ENCODE measurements at regions not wholly inside any gene's neighbourhood (a gene's known extent, or its start where the extent isn't known, plus 50 kb on each side); places are given as distances from the start of the nearest gene placed in this dataset.

GRCh38 chr11:122453586-122453985 is 201.9 kb upstream of the UBASH3B start:
- DNase-seq (ENCODE audit: extremely low read depth, low read depth), result no peak

GRCh38 chr11:122451911-122452310 is 203.6 kb upstream of the UBASH3B start:
- DNase-seq (ENCODE audit: extremely low read depth, low read depth), result no peak

- no peak for DNase-seq (ENCODE audit: extremely low read depth, low read depth)
Observed at GRCh38 chr11:122441666-122442035, 213.9 kb upstream of the UBASH3B start.

- no peak for DNase-seq (ENCODE audit: extremely low read depth, low read depth)
Observed at GRCh38 chr11:122440811-122441665, 214.5 kb upstream of the UBASH3B start.

GRCh38 chr11:122439866-122440810 is 215.4 kb upstream of the UBASH3B start:
- DNase-seq (ENCODE audit: extremely low read depth, low read depth), result no peak

- DNase-seq (ENCODE audit: extremely low read depth, low read depth), result no peak
Observed at GRCh38 chr11:122436188-122436555, 219.3 kb upstream of the UBASH3B start.

GRCh38 chr11:122435540-122436187 is 219.9 kb upstream of the UBASH3B start:
- DNase-seq (ENCODE audit: extremely low read depth, low read depth), result no peak

- DNase-seq (ENCODE audit: extremely low read depth, low read depth), result no peak
Observed at GRCh38 chr11:122434786-122435185, 220.7 kb upstream of the UBASH3B start.

- DNase-seq (ENCODE audit: extremely low read depth, low read depth), result no peak
Observed at GRCh38 chr11:122430490-122430889, 225.0 kb upstream of the UBASH3B start.

GRCh38 chr11:122426073-122426472 is 229.4 kb upstream of the UBASH3B start:
- DNase-seq (ENCODE audit: extremely low read depth, low read depth), result no peak

GRCh38 chr11:122424636-122425035 is 230.9 kb upstream of the UBASH3B start:
- no peak for DNase-seq (ENCODE audit: extremely low read depth, low read depth)

- no peak for DNase-seq (ENCODE audit: extremely low read depth, low read depth)
Observed at GRCh38 chr11:122423886-122424285, 231.6 kb upstream of the UBASH3B start.

GRCh38 chr11:122423273-122423672 is 232.2 kb upstream of the UBASH3B start:
- no peak for DNase-seq (ENCODE audit: extremely low read depth, low read depth)

- DNase-seq (ENCODE audit: extremely low read depth, low read depth), result no peak
Observed at GRCh38 chr11:122422682-122423081, 232.8 kb upstream of the UBASH3B start.

- no peak for DNase-seq (ENCODE audit: extremely low read depth, low read depth)
Observed at GRCh38 chr11:122421702-122422101, 233.8 kb upstream of the UBASH3B start.

- DNase-seq (ENCODE audit: extremely low read depth, low read depth), result no peak
Observed at GRCh38 chr11:122418032-122418431, 237.5 kb upstream of the UBASH3B start.

GRCh38 chr11:122414406-122415018 is 241.0 kb upstream of the UBASH3B start:
- no peak for DNase-seq (ENCODE audit: extremely low read depth, low read depth)

GRCh38 chr11:122413677-122414076 is 241.8 kb upstream of the UBASH3B start:
- DNase-seq (ENCODE audit: extremely low read depth, low read depth), result no peak

GRCh38 chr11:122412581-122412980 is 242.9 kb upstream of the UBASH3B start:
- no peak for DNase-seq (ENCODE audit: extremely low read depth, low read depth)

- DNase-seq (ENCODE audit: extremely low read depth, low read depth), result no peak
Observed at GRCh38 chr11:122406466-122406865, 249.1 kb upstream of the UBASH3B start.

Data from NCI-H460 (cell line).